Right lobe of liver (tissue), 6 donors: ENCODE measurements at regions not wholly inside any gene's neighbourhood (a gene's known extent, or its start where the extent isn't known, plus 50 kb on each side); places are given as distances from the start of the nearest gene placed in this dataset.

Source experiments
- ATAC-seq, 4 donors: fragments of 200-7000 bp; cut with Tn5 transposase; one replicate each; pipeline ENCODE4 v1.9.1; 2020; ENCODE audit warnings: mild to moderate bottlenecking in 4 of 4, moderate library complexity in 4 of 4
- DNase-seq, 3 donors: peaks; one replicate each; pipeline ENCODE4 v3.0.0-alpha.2; 2020
- H3K27ac ChIP-seq, 3 donors: fragments of 200-600 bp; one replicate each; pipeline ENCODE4 v1.8.0; 2022
- H3K27me3 ChIP-seq, 2 donors: fragments of 200-600 bp; one replicate each; pipeline ENCODE4 v1.8.0; 2022
- H3K36me3 ChIP-seq, 4 donors: fragments of 200-600 bp; sonication (generic) in 1 of 4; one replicate each; pipeline versions ENCODE4 v1.5.1 to v1.8.0; 2017 to 2022; ENCODE audit warnings: control low read depth in 1 of 4
- H3K4me1 ChIP-seq, 4 donors: fragments of 200-600 bp; sonication (generic) in 1 of 4; one replicate each; pipeline versions ENCODE4 v1.5.1 to v1.8.0; 2017 to 2022; ENCODE audit warnings: control low read depth in 1 of 4
- H3K4me3 ChIP-seq, 3 donors: fragments of 200-600 bp; one replicate each; pipeline ENCODE4 v1.8.0; 2022
- H3K9me3 ChIP-seq, 4 donors: fragments of 200-600 bp; sonication (generic) in 1 of 4; one replicate each; pipeline versions ENCODE4 v1.5.1 to v1.8.0; 2017 to 2022; ENCODE audit warnings: control low read depth in 1 of 4
- CTCF ChIP-seq, 4 donors: fragments of 200-600 bp in 3 of 4; fragments of 450-650 bp in 1 of 4; IDR thresholded peaks; one replicate each; pipeline versions ENCODE4 v1.5.1 to v1.8.0; 2016 to 2022; ENCODE audit warnings: antibody characterized with exemption in 4 of 4, mild to moderate bottlenecking in 2 of 4
- POLR2A ChIP-seq: fragments of 450-650 bp; IDR thresholded peaks from one replicate; pipeline ENCODE4 v1.6.1; 2017; ENCODE audit warnings: antibody characterized with exemption, mild to moderate bottlenecking
- WGBS: methylation state at CpG from one replicate; pipeline ENCODE4 v1.1.6; 2018; ENCODE audit warnings: low coverage, low lambda C conversion rate; ENCODE audit not compliant: insufficient coverage; ENCODE audit errors: missing lambda C conversion rate; 5-methylcytosine and 5-hydroxymethylcytosine counted together
- intact Hi-C, 2 donors: fragments of 100-400 bp; cut with DNase I; formaldehyde crosslinking; loops; one replicate each; pipeline versions ENCODE4 v1.11.2 to v1.14.1; 2022
- donor health status: DM: no; HTN: yes; CAD: no.
- donor health status: DM: no; HTN: no; CAD: no.
- donor health status: DM: no; HTN: no; CAD: no.
- donor health status: DM: no; HTN: yes; CAD: no.
- donor health status: DM: no; HTN: yes; CAD: no.

GRCh38 chr17:77444628-77444983 is 303.8 kb downstream of the SEC14L1 start:
- 39% methylated on average over 8 of the region's 9 CpGs for WGBS
- ATAC-seq = peak; percentile 3 to 23 (median 6)
- no peak for TF ChIP-seq CTCF (IDR thresholded peaks at IDR 0.05)
- no peak for TF ChIP-seq POLR2A
- Histone ChIP-seq H3K27me3 (no peaks in the 10 kb centered on the region), H3K36me3 (no peaks in the 10 kb centered on the region), H3K4me3 (no peak overlapping the region), H3K27ac (peak overlapping the region; percentile 40 to 66 (median 61)), H3K4me1 (peaks cover 0 to 33% (median 2%) of the 10 kb centered on the region in 4 donors), H3K9me3 (no peaks in the 10 kb centered on the region)
- intact Hi-C loops = no loop called here
- peak in 1 of 3 donors; percentile 30 for DNase-seq

GRCh38 chr17:77444984-77445759 is 304.4 kb downstream of the SEC14L1 start:
- intact Hi-C loops = loop anchor here in 1 of 2 donors (5.0 kb wide), 1 partner anchor 42 kb away; no protein-coding TSS in a partner anchor
- peak; percentile 17 to 55 (median 43) for ATAC-seq
- Histone ChIP-seq H3K36me3 (no peaks in the 10 kb centered on the region), H3K4me1 (peaks cover 0 to 34% (median 7%) of the 10 kb centered on the region in 4 donors), H3K4me3 (no peak overlapping the region), H3K27ac (peak overlapping the region; percentile 40 to 66 (median 61)), H3K27me3 (no peaks in the 10 kb centered on the region), H3K9me3 (no peaks in the 10 kb centered on the region)
- DNase-seq = peak in 1 of 3 donors; percentile 52
- 17% methylated on average over 2 of the region's 15 CpGs for WGBS
- TF ChIP-seq CTCF (IDR thresholded peaks at IDR 0.05) = no peak
- no peak for TF ChIP-seq POLR2A

- WGBS = 43% methylated on average over 13 of the region's 16 CpGs
- peak; percentile 33 to 58 (median 44) for ATAC-seq
- H3K27ac ChIP-seq = peak overlapping the region; percentile 29 to 66 (median 61)
- H3K4me3 ChIP-seq = no peak overlapping the region
- intact Hi-C loops = loop anchor here in 1 of 2 donors (5.0 kb wide), 1 partner anchor 41 kb away; no protein-coding TSS in a partner anchor
- peaks cover 0 to 42% (median 11%) of the 10 kb centered on the region in 4 donors for H3K4me1 ChIP-seq
- peak in 1 of 3 donors; percentile 55 for DNase-seq
- no peaks in the 10 kb centered on the region for H3K27me3 ChIP-seq
- TF ChIP-seq POLR2A (no peak), CTCF (IDR thresholded peaks at IDR 0.05) (no peak)
- no peaks in the 10 kb centered on the region for H3K36me3 ChIP-seq
- H3K9me3 ChIP-seq = no peaks in the 10 kb centered on the region
Observed at GRCh38 chr17:77445760-77446532, 305.2 kb downstream of the SEC14L1 start.

- Histone ChIP-seq H3K4me1 (peaks cover 0 to 51% (median 14%) of the 10 kb centered on the region in 4 donors), H3K27me3 (no peaks in the 10 kb centered on the region), H3K36me3 (no peaks in the 10 kb centered on the region), H3K4me3 (no peak overlapping the region), H3K9me3 (no peaks in the 10 kb centered on the region), H3K27ac (no peak overlapping the region)
- ATAC-seq = no peak
- peak in 1 of 3 donors; percentile 14 for DNase-seq
- WGBS = 79% methylated on average over 20 of the region's 20 CpGs
- TF ChIP-seq POLR2A (no peak), CTCF (IDR thresholded peaks at IDR 0.05) (no peak)
- intact Hi-C loops = loop anchor here in 1 of 2 donors (5.0 kb wide), 1 partner anchor 40 kb away; no protein-coding TSS in a partner anchor
Observed at GRCh38 chr17:77446940-77447634, 306.3 kb downstream of the SEC14L1 start.
